OCI-LY7 (cell line): ENCODE measurements at regions not wholly inside any gene's neighbourhood (a gene's known extent, or its start where the extent isn't known, plus 50 kb on each side); places are given as distances from the start of the nearest gene placed in this dataset.

Experiments
- EZH2phosphoT487 ChIP-seq: fragments of 200-600 bp; sonication (generic); IDR thresholded peaks from 2 replicates; pipeline ENCODE4 v1.6.1; 2018; ENCODE audit warnings: low read depth, borderline replicate concordance, mild to moderate bottlenecking, mixed run types, antibody characterized with exemption, low read length, moderate library complexity, mixed read lengths
- TF ChIP-seq, protein P1 (sequence below): fragments of 200-600 bp; sonication (generic); conservative IDR thresholded peaks from 2 replicates; pipeline ENCODE4 v1.5.1; 2014; ENCODE audit warnings: mild to moderate bottlenecking, antibody characterized with exemption, low read length, moderate library complexity, mixed read lengths

- TF ChIP-seq EZH2phosphoT487: no peak
- TF ChIP-seq, protein P1, sequence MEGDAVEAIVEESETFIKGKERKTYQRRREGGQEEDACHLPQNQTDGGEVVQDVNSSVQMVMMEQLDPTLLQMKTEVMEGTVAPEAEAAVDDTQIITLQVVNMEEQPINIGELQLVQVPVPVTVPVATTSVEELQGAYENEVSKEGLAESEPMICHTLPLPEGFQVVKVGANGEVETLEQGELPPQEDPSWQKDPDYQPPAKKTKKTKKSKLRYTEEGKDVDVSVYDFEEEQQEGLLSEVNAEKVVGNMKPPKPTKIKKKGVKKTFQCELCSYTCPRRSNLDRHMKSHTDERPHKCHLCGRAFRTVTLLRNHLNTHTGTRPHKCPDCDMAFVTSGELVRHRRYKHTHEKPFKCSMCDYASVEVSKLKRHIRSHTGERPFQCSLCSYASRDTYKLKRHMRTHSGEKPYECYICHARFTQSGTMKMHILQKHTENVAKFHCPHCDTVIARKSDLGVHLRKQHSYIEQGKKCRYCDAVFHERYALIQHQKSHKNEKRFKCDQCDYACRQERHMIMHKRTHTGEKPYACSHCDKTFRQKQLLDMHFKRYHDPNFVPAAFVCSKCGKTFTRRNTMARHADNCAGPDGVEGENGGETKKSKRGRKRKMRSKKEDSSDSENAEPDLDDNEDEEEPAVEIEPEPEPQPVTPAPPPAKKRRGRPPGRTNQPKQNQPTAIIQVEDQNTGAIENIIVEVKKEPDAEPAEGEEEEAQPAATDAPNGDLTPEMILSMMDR: peak; percentile 89
These were observed 126.1 kb downstream of the BRD1 start for GRCh38 chr22:49701380-49702067.
